CD14-positive monocyte (primary cell): ENCODE measurements at regions not wholly inside any gene's neighbourhood (a gene's known extent, or its start where the extent isn't known, plus 50 kb on each side); places are given as distances from the start of the nearest gene placed in this dataset.

Experiments
- DNase-seq, 3 donors: peaks; one replicate each; pipeline ENCODE4 v3.0.0-alpha.2; 2011 to 2022
- H2AFZ ChIP-seq: 2 replicates; pipeline ENCODE4 v1.6.0; 2012; ENCODE audit warnings: mild to moderate bottlenecking, low read depth, low read length, inconsistent platforms; ENCODE audit not compliant: insufficient read depth, poor library complexity, severe bottlenecking
- H3K27ac ChIP-seq, 2 donors: 1 replicate in 1 of 2; 2 replicates in 1 of 2; pipeline ENCODE4 v1.5.1; 2012 to 2013; ENCODE audit warnings: low read length in 2 of 2, control low read depth in 1 of 2, inconsistent platforms in 1 of 2, low read depth in 1 of 2, mild to moderate bottlenecking in 1 of 2
- H3K27me3 ChIP-seq, 2 donors: one replicate each; pipeline versions ENCODE4 v1.6.0 to v1.6.1; 2011 to 2013; ENCODE audit warnings: low read length in 2 of 2; ENCODE audit not compliant: control insufficient read depth in 2 of 2, insufficient read depth in 2 of 2
- H3K36me3 ChIP-seq, 2 donors: replicated peaks in 1 of 2; 1 replicate in 1 of 2; 2 replicates in 1 of 2; pipeline versions ENCODE4 v1.5.1 to v1.6.1; 2012 to 2013; ENCODE audit warnings: low read length in 2 of 2, control low read depth in 1 of 2, inconsistent platforms in 1 of 2, mild to moderate bottlenecking in 1 of 2; ENCODE audit not compliant: insufficient read depth in 2 of 2, control insufficient read depth in 1 of 2
- H3K4me1 ChIP-seq, 2 donors: 1 replicate in 1 of 2; 2 replicates in 1 of 2; pipeline versions ENCODE4 v1.5.1 to v1.6.1; 2012 to 2013; ENCODE audit warnings: low read length in 2 of 2, control low read depth in 1 of 2, inconsistent platforms in 1 of 2, mild to moderate bottlenecking in 1 of 2, moderate library complexity in 1 of 2; ENCODE audit not compliant: insufficient read depth in 2 of 2, control insufficient read depth in 1 of 2
- H3K4me2 ChIP-seq: replicated peaks from 2 replicates; pipeline ENCODE3; 2012; ENCODE audit warnings: low read length, moderate library complexity, mild to moderate bottlenecking; ENCODE audit not compliant: poor library complexity, severe bottlenecking; ENCODE audit errors: extremely low read depth
- H3K4me3 ChIP-seq, 3 experiments: fragments of 200-600 bp in 1 of 3; sonication (generic) in 1 of 3; replicated peaks in 1 of 3; 1 replicate in 2 of 3; 2 replicates in 1 of 3; pipeline ENCODE4 v1.5.1; 2011 to 2013; ENCODE audit warnings: low read length in 3 of 3, mild to moderate bottlenecking in 3 of 3, control low read depth in 2 of 3, low read depth in 2 of 3, inconsistent platforms in 1 of 3, moderate library complexity in 1 of 3
- H3K79me2 ChIP-seq: 2 replicates; pipeline ENCODE4 v1.6.0; 2012; ENCODE audit warnings: mild to moderate bottlenecking, control low read depth, inconsistent platforms, low read length, moderate library complexity; ENCODE audit not compliant: insufficient read depth
- H3K9ac ChIP-seq: 2 replicates; pipeline ENCODE4 v1.6.0; 2017; ENCODE audit warnings: low read length, mild to moderate bottlenecking; ENCODE audit not compliant: insufficient read depth, poor library complexity, severe bottlenecking
- H3K9me3 ChIP-seq, 2 donors: replicated peaks in 1 of 2; 1 replicate in 1 of 2; 2 replicates in 1 of 2; pipeline versions ENCODE4 v1.5.1 to v1.6.1; 2012 to 2013; ENCODE audit warnings: low read length in 2 of 2, control low read depth in 1 of 2; ENCODE audit not compliant: control insufficient read depth in 1 of 2, insufficient read depth in 1 of 2
- H4K20me1 ChIP-seq: 2 replicates; pipeline ENCODE4 v1.6.0; 2012; ENCODE audit warnings: mild to moderate bottlenecking, low read length, control low read depth, moderate library complexity; ENCODE audit not compliant: insufficient read depth
- H3K27ac Mint-ChIP-seq, 7 donors: one replicate each; pipeline ENCODE4 v1.8.0; 2020; ENCODE audit warnings: mild to moderate bottlenecking in 7 of 7, mixed read lengths in 7 of 7, moderate library complexity in 6 of 7, inconsistent platforms in 2 of 7
- H3K27me3 Mint-ChIP-seq, 3 donors: one replicate each; pipeline ENCODE4 v1.8.0; 2021 to 2022; ENCODE audit warnings: low read depth in 3 of 3, mild to moderate bottlenecking in 3 of 3, mixed read lengths in 3 of 3, moderate library complexity in 3 of 3, inconsistent platforms in 1 of 3
- H3K36me3 Mint-ChIP-seq, 2 donors: one replicate each; pipeline ENCODE4 v1.8.0; 2020; ENCODE audit warnings: mixed read lengths in 2 of 2, inconsistent platforms in 1 of 2, mild to moderate bottlenecking in 1 of 2
- H3K4me1 Mint-ChIP-seq: one replicate; pipeline ENCODE4 v1.8.0; 2020; ENCODE audit warnings: mild to moderate bottlenecking, mixed read lengths
- H3K4me3 Mint-ChIP-seq, 2 donors: one replicate each; pipeline ENCODE4 v1.8.0; 2020; ENCODE audit warnings: mild to moderate bottlenecking in 2 of 2, mixed read lengths in 2 of 2, moderate library complexity in 1 of 2
- H3K9me3 Mint-ChIP-seq, 7 donors: one replicate each; pipeline ENCODE4 v1.8.0; 2020 to 2022; ENCODE audit warnings: mixed read lengths in 7 of 7, mild to moderate bottlenecking in 6 of 7, moderate library complexity in 6 of 7, inconsistent platforms in 2 of 7
- CTCF ChIP-seq: fragments of 200-600 bp; IDR thresholded peaks from one replicate; pipeline ENCODE4 v1.8.0; 2022; ENCODE audit warnings: antibody characterized with exemption, mild to moderate bottlenecking
- WGBS: methylation state at CpG from one replicate; pipeline ENCODE4 v1.1.5; 2013; ENCODE audit warnings: missing lambda C conversion rate; ENCODE audit not compliant: insufficient coverage; 5-methylcytosine and 5-hydroxymethylcytosine counted together
- intact Hi-C, 2 donors: fragments of 100-400 bp; cut with micrococcal nuclease; formaldehyde crosslinking; loops; one replicate each; pipeline versions ENCODE4 v1.15.0 to v1.15.1; 2023

GRCh38 chr5:66346869-66347268 lies 202.8 kb downstream of the SREK1 start:
- no peaks in the 10 kb centered on the region for H3K27me3 ChIP-seq
- no peak for DNase-seq
- H2AFZ ChIP-seq: no peak overlapping the region
- Mint-ChIP-seq H3K4me3 (no peak overlapping the region), H3K4me1 (peaks cover 11% of the 10 kb centered on the region), H3K9me3 (peaks cover 0 to 5% (median 0%) of the 10 kb centered on the region in 7 donors), H3K36me3 (no peaks in the 10 kb centered on the region), H3K27ac (no peak overlapping the region), H3K27me3 (peaks cover 0 to 6% (median 2%) of the 10 kb centered on the region in 3 donors)
- H3K9ac ChIP-seq: no peak overlapping the region
- intact Hi-C loops: no loop called here
- no peaks in the 10 kb centered on the region for H4K20me1 ChIP-seq
- peaks cover 11% of the 10 kb centered on the region in 2 donors for H3K4me1 ChIP-seq
- H3K4me3 ChIP-seq: no peak overlapping the region
- TF ChIP-seq CTCF: no peak
- H3K4me2 ChIP-seq: no peak overlapping the region
- H3K27ac ChIP-seq: no peak overlapping the region
- H3K9me3 ChIP-seq: no peaks in the 10 kb centered on the region
- no peaks in the 10 kb centered on the region for H3K79me2 ChIP-seq
- no peaks in the 10 kb centered on the region for H3K36me3 ChIP-seq
- 92% methylated on average over 4 of the region's 6 CpGs for WGBS

GRCh38 chr5:66348387-66349125 lies 204.5 kb downstream of the SREK1 start:
- Histone ChIP-seq H2AFZ (no peak overlapping the region), H3K27me3 (no peaks in the 10 kb centered on the region), H3K4me3 (no peak overlapping the region), H3K4me1 (peaks cover 18 to 19% of the 10 kb centered on the region in 2 donors), H3K4me2 (no peak overlapping the region), H3K9ac (no peak overlapping the region), H3K79me2 (no peaks in the 10 kb centered on the region), H4K20me1 (no peaks in the 10 kb centered on the region), H3K36me3 (no peaks in the 10 kb centered on the region), H3K9me3 (no peaks in the 10 kb centered on the region), H3K27ac (no peak overlapping the region)
- intact Hi-C loops: no loop called here
- Mint-ChIP-seq H3K27ac (no peak overlapping the region), H3K9me3 (peaks cover 0 to 9% (median 0%) of the 10 kb centered on the region in 7 donors), H3K27me3 (peaks cover 0 to 6% (median 2%) of the 10 kb centered on the region in 3 donors), H3K4me1 (peaks cover 22% of the 10 kb centered on the region), H3K4me3 (no peak overlapping the region), H3K36me3 (no peaks in the 10 kb centered on the region)
- WGBS: 100% methylated on average over 1 of the region's 4 CpGs
- TF ChIP-seq CTCF: no peak
- DNase-seq: no peak
